TTC549 (cell line): ENCODE measurements at regions not wholly inside any gene's neighbourhood (a gene's known extent, or its start where the extent isn't known, plus 50 kb on each side); places are given as distances from the start of the nearest gene placed in this dataset.
"Not testable (repeated sequence)": the region's sequence is repeated elsewhere in the genome, so short reads cannot be mapped to it uniquely, and the experiment has no call there.

Experiments
- FAIRE-seq: peaks from 2 replicates; lab custom pipeline; 2012; peaks lifted over from hg19 to GRCh38; lab: Jason Lieb, UNC

DNA sequence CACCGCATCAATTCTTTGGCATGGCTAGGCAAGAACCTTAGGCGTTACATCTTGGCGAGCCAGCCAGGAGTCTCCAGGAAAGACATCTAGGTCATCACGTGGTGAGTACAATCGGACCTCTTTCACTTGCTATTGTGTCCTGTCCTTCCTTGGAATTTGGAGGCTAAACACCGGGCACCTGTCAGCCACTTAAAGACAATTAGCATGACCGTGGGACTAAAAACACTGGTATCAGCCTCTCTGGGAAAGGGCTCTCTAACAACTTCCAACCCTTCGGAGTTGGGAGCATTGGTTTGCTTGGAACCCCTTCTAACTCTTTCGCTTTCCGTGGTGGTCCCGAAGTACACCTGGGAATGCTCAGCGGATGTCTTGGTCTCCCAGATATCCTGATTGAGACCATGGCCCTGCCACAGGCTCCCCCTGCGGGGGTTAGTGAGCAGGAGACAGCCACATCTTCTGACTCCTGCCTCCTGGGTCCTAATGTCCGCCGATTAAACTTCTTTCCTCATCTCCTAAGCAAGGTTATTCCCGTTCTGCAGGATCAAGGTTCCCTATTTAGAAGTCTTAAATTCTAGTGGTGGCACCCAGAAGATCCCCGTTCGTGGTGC, 971.7 kb downstream of the FSCB start:
- no peak for FAIRE-seq

- no peak for FAIRE-seq
Observed at GRCh38 chr14:43532825-43533416, 974.2 kb downstream of the FSCB start.

GRCh38 chr14:43528321-43528720, 978.8 kb downstream of the FSCB start:
- FAIRE-seq: no peak

DNA sequence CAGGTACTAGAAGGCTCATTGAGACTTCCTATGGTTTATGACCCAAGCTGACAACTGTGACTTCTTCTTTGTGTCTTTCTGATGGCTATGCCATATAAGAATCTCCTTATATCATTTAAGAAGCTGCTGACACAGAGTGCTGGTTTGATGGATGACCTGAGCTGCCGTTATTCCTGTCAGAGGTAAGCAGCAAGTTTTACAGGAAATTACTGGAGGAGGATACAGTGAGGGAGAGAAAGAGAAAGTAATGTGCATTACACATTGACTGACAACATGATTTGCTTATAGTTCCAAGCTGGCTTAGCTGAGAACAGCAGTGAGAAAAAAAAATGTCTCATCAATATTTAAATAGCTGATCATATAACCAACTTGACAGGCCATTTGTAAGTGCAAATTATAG, 981.4 kb downstream of the FSCB start:
- FAIRE-seq: no peak

DNA sequence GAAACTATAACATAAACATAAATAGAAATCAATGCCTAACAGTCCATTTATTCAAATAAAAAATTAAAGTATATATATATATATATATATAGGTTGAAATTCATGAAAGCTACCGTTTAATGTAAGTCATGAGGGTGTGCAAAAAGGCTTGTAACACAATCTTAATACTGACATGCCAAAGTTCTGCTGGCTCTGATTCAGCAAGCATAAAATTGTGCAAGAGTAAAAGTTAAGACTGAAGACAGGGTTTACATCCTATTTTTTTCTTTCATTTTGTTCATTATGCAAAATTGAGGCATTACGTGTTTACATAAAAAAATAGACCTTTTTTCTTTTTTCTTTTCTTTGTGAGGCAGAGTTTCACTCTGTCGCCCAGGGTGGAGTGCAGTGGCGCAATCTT, 984.2 kb downstream of the FSCB start:
- FAIRE-seq: no peak

DNA sequence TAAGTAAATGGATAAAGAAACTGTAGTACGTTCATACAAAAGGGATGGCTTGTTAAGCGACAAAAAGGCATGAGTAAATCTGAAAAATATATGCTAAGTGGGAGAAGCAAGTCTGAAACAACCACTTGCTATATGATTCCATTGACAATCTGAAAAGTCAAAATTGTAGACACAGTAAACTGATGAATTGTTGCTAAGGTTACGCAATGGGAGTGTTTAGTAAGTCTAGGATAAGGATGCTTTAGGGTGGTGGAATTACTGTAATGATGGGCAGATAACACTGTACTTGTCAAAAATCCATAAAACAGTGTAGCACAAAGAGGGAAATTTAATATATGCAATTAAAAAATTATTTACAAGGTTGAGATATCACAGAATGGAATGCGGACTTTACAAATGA, 984.9 kb downstream of the FSCB start:
- no peak for FAIRE-seq

GRCh38 chr14:43503508-43503907, 1003.6 kb downstream of the FSCB start:
- FAIRE-seq: no peak

- FAIRE-seq: not testable (repeated sequence)
Observed at GRCh38 chr14:43492359-43492758, 1014.7 kb downstream of the FSCB start.

GRCh38 chr14:43483415-43483814, 1023.7 kb downstream of the FSCB start:
- no peak for FAIRE-seq

DNA sequence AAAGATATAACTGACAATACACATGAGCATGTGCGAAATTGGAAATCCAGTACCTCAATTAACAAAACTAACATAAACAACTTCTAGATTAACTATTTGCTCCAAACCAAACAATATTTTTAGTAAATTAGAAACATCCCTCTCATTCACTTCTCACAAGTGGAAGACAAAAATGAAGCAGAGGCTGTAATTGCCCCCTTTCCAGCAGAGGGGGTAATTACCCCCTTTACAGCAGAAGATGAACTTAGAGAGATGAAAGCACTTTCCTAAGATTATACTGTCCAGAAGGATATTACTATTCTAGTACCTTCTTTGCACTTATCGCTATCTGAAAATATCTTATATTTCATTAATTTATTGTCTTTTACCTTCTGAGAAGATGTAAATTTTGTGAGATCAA, 1025.2 kb downstream of the FSCB start:
- FAIRE-seq: no peak

DNA sequence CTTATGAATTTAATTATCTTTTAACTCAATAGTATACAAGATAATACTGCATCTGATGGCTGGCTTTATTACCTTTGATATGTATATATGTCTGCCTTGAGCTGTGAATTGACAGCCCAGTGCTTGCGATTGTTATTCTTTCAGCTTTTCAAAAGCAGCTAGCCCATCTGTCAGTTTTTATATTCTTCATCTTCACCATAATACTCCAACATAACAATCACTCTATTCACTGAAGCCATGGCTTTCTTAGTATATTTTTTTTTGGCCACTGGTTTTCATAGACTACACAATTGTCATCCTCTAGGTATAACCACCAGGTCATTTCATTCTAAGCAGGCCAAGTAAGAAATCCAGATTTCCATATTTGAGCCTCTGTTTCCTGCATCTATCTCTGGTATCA, 1026.1 kb downstream of the FSCB start:
- no peak for FAIRE-seq

- FAIRE-seq: no peak
Observed at GRCh38 chr14:43479596-43480195, 1027.4 kb downstream of the FSCB start.

DNA sequence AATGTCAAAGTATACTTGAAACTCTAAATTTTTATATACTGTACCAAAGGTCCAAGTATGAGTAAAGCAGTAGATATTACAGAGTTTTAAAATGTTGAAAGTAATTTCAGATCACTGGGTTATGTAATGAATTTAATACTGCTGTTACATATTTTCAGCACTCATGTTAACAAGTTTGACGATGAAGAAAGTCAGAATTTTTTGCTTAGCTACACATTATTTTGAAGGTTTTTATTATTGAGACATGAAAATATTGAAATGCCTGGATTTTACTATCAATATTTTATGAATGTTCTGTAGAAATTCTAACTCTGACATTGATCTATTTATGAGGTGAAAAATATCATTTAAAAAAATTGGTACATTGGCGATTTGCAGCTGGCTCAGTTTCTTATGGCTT, 1030.3 kb downstream of the FSCB start:
- no peak for FAIRE-seq

GRCh38 chr14:43475757-43476156, 1031.3 kb downstream of the FSCB start:
- FAIRE-seq: no peak

DNA sequence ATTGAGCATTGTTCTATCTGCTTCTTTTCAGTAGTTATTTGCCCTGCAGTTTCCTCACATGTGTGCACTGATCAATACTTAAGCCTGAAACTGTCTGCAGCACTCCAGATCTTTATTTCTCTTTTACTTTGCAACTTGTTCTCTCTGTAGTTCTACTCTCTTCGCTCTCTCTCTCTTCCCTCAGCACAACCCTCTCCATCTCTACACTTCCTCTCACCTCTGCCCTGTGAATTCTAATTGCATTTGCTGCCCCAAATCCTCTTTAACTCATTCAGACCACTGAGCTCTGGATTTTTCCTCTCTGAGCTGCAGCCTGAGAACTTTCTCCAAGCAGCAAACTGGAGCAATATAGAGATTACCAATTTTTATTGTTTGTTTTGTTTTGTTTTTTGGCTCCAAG, 1035.5 kb downstream of the FSCB start:
- no peak for FAIRE-seq

- no peak for FAIRE-seq
Observed at GRCh38 chr14:43464968-43465367, 1042.1 kb downstream of the FSCB start.

GRCh38 chr14:43449291-43449690, 1057.8 kb downstream of the FSCB start:
- FAIRE-seq: no peak

DNA sequence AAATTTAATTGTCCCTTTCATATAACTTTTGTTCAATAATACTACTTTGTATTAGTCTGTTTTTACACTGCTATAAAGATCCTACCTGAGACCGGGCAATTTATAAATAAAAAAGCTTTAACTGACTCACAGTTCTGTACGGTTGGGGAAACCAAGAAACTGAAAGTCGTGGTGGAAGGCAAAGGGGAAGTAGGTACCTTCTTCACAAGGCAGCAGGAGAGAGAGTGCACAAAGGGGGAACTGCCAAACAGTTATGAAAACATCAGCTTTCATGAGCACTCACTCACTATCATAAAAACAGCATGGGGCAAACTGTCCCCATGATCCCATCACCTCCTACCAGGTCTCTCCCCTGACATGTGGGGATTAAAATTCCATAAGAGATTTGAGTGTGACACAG, 1069.0 kb downstream of the FSCB start:
- FAIRE-seq: no peak

- no peak for FAIRE-seq
Observed at GRCh38 chr14:43418324-43418723, 1088.8 kb downstream of the FSCB start.

GRCh38 chr14:43413084-43413483, 1094.0 kb downstream of the FSCB start:
- FAIRE-seq: no peak

GRCh38 chr14:43411841-43412240, 1095.2 kb downstream of the FSCB start:
- FAIRE-seq: no peak

DNA sequence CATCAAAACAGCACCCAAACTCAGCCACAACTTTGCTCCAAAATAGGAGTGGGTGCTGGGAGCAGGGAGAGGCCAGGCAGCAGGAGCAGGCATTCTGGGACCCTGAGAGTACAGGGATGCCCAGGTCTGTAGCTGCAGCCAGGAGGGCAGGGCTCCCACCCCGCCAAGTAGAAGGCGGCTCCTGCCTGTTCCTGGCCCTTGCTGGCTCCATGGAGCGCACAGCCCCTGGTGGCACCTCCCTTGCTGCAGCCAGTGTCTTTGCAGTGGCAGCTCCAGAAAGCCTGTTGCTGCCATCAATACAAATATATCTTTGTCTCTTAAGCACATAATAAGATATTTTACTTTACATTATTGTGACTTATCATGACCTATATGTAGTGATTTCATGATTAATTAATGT, 1096.5 kb downstream of the FSCB start:
- no peak for FAIRE-seq

DNA sequence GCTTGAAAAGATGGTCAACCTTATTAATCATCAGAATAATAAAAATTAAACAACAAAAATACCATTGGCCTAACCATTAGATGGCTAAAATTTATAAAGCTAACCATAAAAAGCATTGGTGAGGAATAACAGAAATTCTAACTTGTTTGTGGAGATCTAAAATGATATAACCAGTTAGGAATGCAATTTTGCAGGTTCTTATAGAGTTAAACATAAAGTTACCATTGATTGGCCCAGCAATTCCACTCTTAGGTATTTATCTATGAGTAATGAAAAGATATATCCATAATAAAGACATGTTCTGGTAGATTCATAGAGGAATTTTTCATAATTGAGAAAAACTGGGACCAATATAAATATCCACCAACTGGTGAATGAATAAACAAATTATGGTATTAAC, 1098.6 kb downstream of the FSCB start:
- no peak for FAIRE-seq

GRCh38 chr14:43407706-43408105, 1099.4 kb downstream of the FSCB start:
- FAIRE-seq: no peak
